Stomach (tissue), 8 donors: ENCODE measurements at regions not wholly inside any gene's neighbourhood (a gene's known extent, or its start where the extent isn't known, plus 50 kb on each side); places are given as distances from the start of the nearest gene placed in this dataset.

ENCODE experiments used
- DNase-seq, 2 donors: peaks; one replicate each; pipeline versions ENCODE4 v3.0.0 to v3.0.0-alpha.2; 2013 to 2019
- H3K27ac ChIP-seq, 5 donors: fragments of 200-600 bp in 4 of 5; sonication (generic) in 4 of 5; one replicate each; pipeline ENCODE4 v1.5.1; 2013 to 2019; ENCODE audit warnings: mild to moderate bottlenecking in 1 of 5, moderate library complexity in 1 of 5
- H3K27me3 ChIP-seq, 3 donors: fragments of 200-600 bp; sonication (generic); one replicate each; pipeline ENCODE4 v1.5.1; 2017 to 2019; ENCODE audit warnings: mixed run types in 1 of 3
- H3K36me3 ChIP-seq, 4 donors: fragments of 200-600 bp; sonication (generic); 1 replicate in 3 of 4; 2 replicates in 1 of 4; pipeline ENCODE4 v1.5.1; 2016 to 2019
- H3K4me1 ChIP-seq, 4 donors: fragments of 200-600 bp; sonication (generic); one replicate each; pipeline ENCODE4 v1.5.1; 2016 to 2019
- H3K4me3 ChIP-seq, 4 donors: fragments of 200-600 bp; sonication (generic) in 3 of 4; one replicate each; pipeline ENCODE4 v1.5.1; 2016 to 2019; ENCODE audit warnings: mild to moderate bottlenecking in 1 of 4
- H3K9me3 ChIP-seq, 4 donors: fragments of 200-600 bp; sonication (generic); one replicate each; pipeline ENCODE4 v1.5.1; 2016 to 2019
- EP300 ChIP-seq: sonication (generic); formaldehyde crosslinking; IDR thresholded peaks from one replicate; pipeline ENCODE4 v1.6.1; 2017; ENCODE audit warnings: antibody characterized with exemption
- POLR2A ChIP-seq, 4 donors: fragments of 450-650 bp; IDR thresholded peaks; one replicate each; pipeline ENCODE4 v1.6.1; 2016; ENCODE audit warnings: antibody characterized with exemption in 4 of 4, control low read depth in 2 of 4, mild to moderate bottlenecking in 1 of 4, moderate library complexity in 1 of 4
- POLR2AphosphoS5 ChIP-seq, 3 donors: sonication (generic); formaldehyde crosslinking; IDR thresholded peaks; one replicate each; pipeline ENCODE4 v1.6.1; 2016; ENCODE audit warnings: antibody characterized with exemption in 3 of 3
- WGBS, 5 donors: extraction: QIAGEN DNeasy Blood & Tissue Kit in 3 of 5; methylation state at CpG; one replicate each; pipeline versions ENCODE4 v1.1.5 to v1.1.7; 2013 to 2018; 5-methylcytosine and 5-hydroxymethylcytosine counted together
- intact Hi-C: fragments of 100-400 bp; cut with DNase I; formaldehyde crosslinking; loops from one replicate; pipeline ENCODE4 v1.15.1; 2023; ENCODE audit warnings: low total_unique reads
- TF ChIP-seq, protein P1 (sequence below), 7 experiments: fragments of 450-650 bp in 4 of 7; fragments of 200-600 bp in 3 of 7; sonication (generic) in 3 of 7; IDR thresholded peaks; one replicate each; pipeline ENCODE4 v1.5.1; 2016 to 2019; ENCODE audit warnings: antibody characterized with exemption in 7 of 7, control low read depth in 2 of 7, mild to moderate bottlenecking in 1 of 7
- donor health status: healthy with polysubstance abuse.
- donor health status: Bipolar disorder and iron deficiency.
- donor health status: healthy.

- no peak for TF ChIP-seq EP300
- no peaks in the 10 kb centered on the region for H3K9me3 ChIP-seq
- no peak overlapping the region for H3K4me3 ChIP-seq
- no peaks in the 10 kb centered on the region for H3K36me3 ChIP-seq
- no peak for DNase-seq
- no peaks in the 10 kb centered on the region for H3K27me3 ChIP-seq
- 74 to 87% (median 79%) methylated on average over 4 of the region's 4 CpGs for WGBS, 5 donors
- no peak overlapping the region for H3K27ac ChIP-seq
- no peaks in the 10 kb centered on the region for H3K4me1 ChIP-seq
- intact Hi-C loops, result no loop called here
Observed at GRCh38 chr17:70013911-70014310, 61.1 kb upstream of the KCNJ16 start.

DNA sequence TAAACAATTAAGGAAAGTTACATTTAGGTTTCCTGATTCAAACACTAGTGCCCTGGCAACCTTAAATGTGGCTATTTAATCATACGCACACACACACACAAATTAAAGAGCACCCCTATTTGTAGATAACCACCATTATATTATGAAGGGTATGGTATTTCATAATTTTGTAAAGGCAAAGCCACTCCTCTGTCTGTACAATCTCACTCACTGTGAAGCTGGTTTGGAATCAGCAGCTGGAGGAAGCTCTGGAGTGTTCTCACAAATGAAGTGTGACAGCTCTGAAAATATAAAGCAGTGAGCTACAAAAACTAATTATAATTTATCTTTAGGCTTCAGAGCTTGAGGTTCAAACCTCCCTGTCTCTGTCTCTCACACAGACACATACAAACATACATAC lies 57.9 kb upstream of the KCNJ16 start:
- TF ChIP-seq POLR2AphosphoS5 (IDR thresholded peaks at IDR 0.05) (no peak), POLR2A (IDR thresholded peaks at IDR 0.05) (no peak), EP300 (no peak)
- TF ChIP-seq, protein P1, sequence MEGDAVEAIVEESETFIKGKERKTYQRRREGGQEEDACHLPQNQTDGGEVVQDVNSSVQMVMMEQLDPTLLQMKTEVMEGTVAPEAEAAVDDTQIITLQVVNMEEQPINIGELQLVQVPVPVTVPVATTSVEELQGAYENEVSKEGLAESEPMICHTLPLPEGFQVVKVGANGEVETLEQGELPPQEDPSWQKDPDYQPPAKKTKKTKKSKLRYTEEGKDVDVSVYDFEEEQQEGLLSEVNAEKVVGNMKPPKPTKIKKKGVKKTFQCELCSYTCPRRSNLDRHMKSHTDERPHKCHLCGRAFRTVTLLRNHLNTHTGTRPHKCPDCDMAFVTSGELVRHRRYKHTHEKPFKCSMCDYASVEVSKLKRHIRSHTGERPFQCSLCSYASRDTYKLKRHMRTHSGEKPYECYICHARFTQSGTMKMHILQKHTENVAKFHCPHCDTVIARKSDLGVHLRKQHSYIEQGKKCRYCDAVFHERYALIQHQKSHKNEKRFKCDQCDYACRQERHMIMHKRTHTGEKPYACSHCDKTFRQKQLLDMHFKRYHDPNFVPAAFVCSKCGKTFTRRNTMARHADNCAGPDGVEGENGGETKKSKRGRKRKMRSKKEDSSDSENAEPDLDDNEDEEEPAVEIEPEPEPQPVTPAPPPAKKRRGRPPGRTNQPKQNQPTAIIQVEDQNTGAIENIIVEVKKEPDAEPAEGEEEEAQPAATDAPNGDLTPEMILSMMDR (IDR thresholded peaks at IDR 0.05), result no peak
- H3K4me1 ChIP-seq, result peaks cover 0 to 6% (median 0%) of the 10 kb centered on the region in 4 donors

DNA sequence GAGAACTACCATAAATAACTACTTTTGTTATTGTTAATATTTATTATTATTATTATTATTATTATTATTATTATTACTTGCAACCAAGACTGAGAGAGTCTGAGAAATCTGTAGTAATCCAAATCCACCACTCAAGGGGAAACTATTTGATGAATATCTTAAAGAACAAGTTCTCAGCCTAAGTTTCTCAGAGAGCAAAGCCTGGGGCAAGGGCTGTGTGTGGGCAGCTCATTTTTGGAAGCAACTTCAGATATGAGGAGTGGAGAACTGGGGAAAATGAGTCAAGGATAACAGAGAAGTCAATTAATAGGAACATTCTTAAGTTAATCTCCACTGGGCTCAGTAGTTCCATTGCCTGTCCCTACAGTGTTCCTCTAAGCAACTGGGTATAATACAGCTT lies 57.1 kb upstream of the KCNJ16 start:
- H3K9me3 ChIP-seq, result no peaks in the 10 kb centered on the region
- H3K4me1 ChIP-seq, result peaks cover 0 to 10% (median 0%) of the 10 kb centered on the region in 4 donors
- TF ChIP-seq, protein P1 (IDR thresholded peaks at IDR 0.05), result no peak
- TF ChIP-seq POLR2A (IDR thresholded peaks at IDR 0.05) (no peak), POLR2AphosphoS5 (IDR thresholded peaks at IDR 0.05) (no peak), EP300 (no peak)
- no peak for DNase-seq
- H3K4me3 ChIP-seq, result no peak overlapping the region
- intact Hi-C loops, result no loop called here
- no peaks in the 10 kb centered on the region for H3K36me3 ChIP-seq
- H3K27me3 ChIP-seq, result no peaks in the 10 kb centered on the region
- no peak overlapping the region for H3K27ac ChIP-seq

More for the DNA sequence above, 57.9 kb upstream of the KCNJ16 start:
- Histone ChIP-seq H3K27me3 (no peaks in the 10 kb centered on the region), H3K4me3 (no peak overlapping the region), H3K27ac (no peak overlapping the region), H3K9me3 (no peaks in the 10 kb centered on the region), H3K36me3 (no peaks in the 10 kb centered on the region)
- no peak for DNase-seq
- intact Hi-C loops, result no loop called here
- 66 to 94% (median 86%) methylated on average over 1 of the region's 1 CpG for WGBS, 5 donors

GRCh38 chr17:70021726-70022125 lies 53.3 kb upstream of the KCNJ16 start:
- intact Hi-C loops, result no loop called here
- Histone ChIP-seq H3K4me1 (peaks cover 0 to 10% (median 0%) of the 10 kb centered on the region in 4 donors), H3K36me3 (no peaks in the 10 kb centered on the region), H3K27ac (no peak overlapping the region), H3K27me3 (no peaks in the 10 kb centered on the region), H3K4me3 (no peak overlapping the region), H3K9me3 (no peaks in the 10 kb centered on the region)
- TF ChIP-seq, protein P1 (IDR thresholded peaks at IDR 0.05), result no peak
- no peak for TF ChIP-seq EP300
- no peak for TF ChIP-seq POLR2A (IDR thresholded peaks at IDR 0.05)
- TF ChIP-seq POLR2AphosphoS5 (IDR thresholded peaks at IDR 0.05), result no peak
- DNase-seq, result no peak
- WGBS, 5 donors, result 80 to 96% (median 92%) methylated on average over 5 of the region's 5 CpGs

- Histone ChIP-seq H3K36me3 (no peaks in the 10 kb centered on the region), H3K27me3 (no peaks in the 10 kb centered on the region), H3K4me1 (peaks cover 0 to 10% (median 0%) of the 10 kb centered on the region in 4 donors), H3K9me3 (no peaks in the 10 kb centered on the region), H3K4me3 (no peak overlapping the region), H3K27ac (no peak overlapping the region)
- 50 to 75% (median 69%) methylated on average over 3 of the region's 3 CpGs for WGBS, 5 donors
- TF ChIP-seq POLR2AphosphoS5 (IDR thresholded peaks at IDR 0.05), result no peak
- no peak for TF ChIP-seq EP300
- TF ChIP-seq, protein P1 (IDR thresholded peaks at IDR 0.05), result no peak
- no peak for TF ChIP-seq POLR2A (IDR thresholded peaks at IDR 0.05)
- DNase-seq, result peak in 1 of 2 donors; percentile 12
- intact Hi-C loops, result no loop called here
Observed at GRCh38 chr17:70022175-70022574, 52.9 kb upstream of the KCNJ16 start.
